ENCODE measurements at regions not wholly inside any gene's neighbourhood (a gene's known extent, or its start where the extent isn't known, plus 50 kb on each side); places are given as distances from the start of the nearest gene placed in this dataset.
"Not testable (repeated sequence)": the region's sequence is repeated elsewhere in the genome, so short reads cannot be mapped to it uniquely, and the experiment has no call there.

DNA sequence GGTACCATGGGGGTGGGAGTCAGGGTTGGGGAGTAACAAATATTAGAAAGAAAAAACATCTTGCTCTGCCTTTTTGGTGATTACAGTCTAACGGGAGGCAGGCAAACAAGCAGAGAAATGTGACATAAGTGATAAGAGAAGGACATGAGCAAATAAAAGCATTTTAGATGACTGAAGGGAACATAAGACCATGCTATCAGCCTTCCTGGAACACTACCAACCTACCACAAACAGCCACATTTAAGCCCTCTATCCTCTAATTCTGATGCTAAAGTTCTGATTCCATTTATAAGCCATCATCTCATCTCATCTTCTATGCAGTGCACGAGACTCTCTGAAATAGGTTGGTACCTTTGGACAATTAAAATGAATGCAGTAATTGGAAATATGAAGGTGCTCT is 243.4 kb upstream of the P2RY1 start:
- ChIA-PET POLR2A (no interaction called here), CTCF (no interaction called here)
- ATAC-seq (ENCODE audit: poor library complexity) (no peak), DNase-seq (no peak)
- peaks cover 4% of the 10 kb centered on the region for H3K4me1 ChIP-seq (ENCODE audit: insufficient read depth, low read length)
- no peaks in the 10 kb centered on the region for H3K27me3 ChIP-seq (ENCODE audit: control insufficient read depth in 1 of 2, insufficient read depth in 2 of 2, low read length in 2 of 2)
- H3K9me3 Mint-ChIP-seq: no peaks in the 10 kb centered on the region
- no peak overlapping the region for H3K27ac ChIP-seq (ENCODE audit: low read depth in 1 of 2, low read length in 2 of 2)
- no peaks in the 10 kb centered on the region for H3K36me3 ChIP-seq (ENCODE audit: insufficient read depth, low read length)
- peaks cover 8% of the 10 kb centered on the region for H3K4me1 Mint-ChIP-seq (ENCODE audit: low read depth)
- no peak overlapping the region for H3K4me3 Mint-ChIP-seq
- H3K4me3 ChIP-seq (ENCODE audit: low read length): no peak overlapping the region
- no peaks in the 10 kb centered on the region for H3K9me3 ChIP-seq (ENCODE audit: control insufficient read depth in 1 of 2, insufficient read depth in 1 of 2, low read length in 2 of 2)
- H3K27ac Mint-ChIP-seq: no peak overlapping the region
- intact Hi-C loops (cut with DNase I, micrococcal nuclease): no loop called here
- H3K36me3 Mint-ChIP-seq (ENCODE audit: low read depth): no peaks in the 10 kb centered on the region
- H3K27me3 Mint-ChIP-seq: no peaks in the 10 kb centered on the region
- TF ChIP-seq, protein P1, sequence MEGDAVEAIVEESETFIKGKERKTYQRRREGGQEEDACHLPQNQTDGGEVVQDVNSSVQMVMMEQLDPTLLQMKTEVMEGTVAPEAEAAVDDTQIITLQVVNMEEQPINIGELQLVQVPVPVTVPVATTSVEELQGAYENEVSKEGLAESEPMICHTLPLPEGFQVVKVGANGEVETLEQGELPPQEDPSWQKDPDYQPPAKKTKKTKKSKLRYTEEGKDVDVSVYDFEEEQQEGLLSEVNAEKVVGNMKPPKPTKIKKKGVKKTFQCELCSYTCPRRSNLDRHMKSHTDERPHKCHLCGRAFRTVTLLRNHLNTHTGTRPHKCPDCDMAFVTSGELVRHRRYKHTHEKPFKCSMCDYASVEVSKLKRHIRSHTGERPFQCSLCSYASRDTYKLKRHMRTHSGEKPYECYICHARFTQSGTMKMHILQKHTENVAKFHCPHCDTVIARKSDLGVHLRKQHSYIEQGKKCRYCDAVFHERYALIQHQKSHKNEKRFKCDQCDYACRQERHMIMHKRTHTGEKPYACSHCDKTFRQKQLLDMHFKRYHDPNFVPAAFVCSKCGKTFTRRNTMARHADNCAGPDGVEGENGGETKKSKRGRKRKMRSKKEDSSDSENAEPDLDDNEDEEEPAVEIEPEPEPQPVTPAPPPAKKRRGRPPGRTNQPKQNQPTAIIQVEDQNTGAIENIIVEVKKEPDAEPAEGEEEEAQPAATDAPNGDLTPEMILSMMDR (IDR thresholded peaks at IDR 0.05): no peak

DNA sequence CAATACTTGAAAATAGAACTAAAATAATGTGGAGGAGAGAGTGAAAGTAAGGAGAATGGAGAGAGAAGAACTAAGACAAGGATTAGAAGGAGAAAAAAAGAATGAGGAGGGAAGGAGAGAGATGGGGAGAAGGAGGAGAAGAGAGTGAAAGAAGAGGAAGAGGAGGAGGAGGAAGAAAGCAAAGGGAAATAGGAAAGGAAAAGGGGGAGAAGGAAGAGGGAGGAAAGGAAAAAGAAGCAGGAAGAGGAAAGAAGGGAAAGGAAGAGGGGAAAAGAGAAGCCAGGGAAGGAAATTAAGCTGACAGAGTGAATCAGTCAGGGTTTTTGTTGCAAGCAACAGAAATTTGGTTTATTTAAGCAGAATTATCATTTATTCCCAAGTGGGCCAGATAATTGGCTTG is 241.7 kb upstream of the P2RY1 start:
- peaks cover 6% of the 10 kb centered on the region for H3K4me1 ChIP-seq (ENCODE audit: insufficient read depth, low read length)
- no peaks in the 10 kb centered on the region for H3K36me3 ChIP-seq (ENCODE audit: insufficient read depth, low read length)
- TF ChIP-seq, protein P1 (IDR thresholded peaks at IDR 0.05): no peak
- H3K27me3 Mint-ChIP-seq: no peaks in the 10 kb centered on the region
- no peaks in the 10 kb centered on the region for H3K27me3 ChIP-seq (ENCODE audit: control insufficient read depth in 1 of 2, insufficient read depth in 2 of 2, low read length in 2 of 2)
- ChIA-PET CTCF (no interaction called here), POLR2A (no interaction called here)
- H3K9me3 Mint-ChIP-seq: no peaks in the 10 kb centered on the region
- DNase-seq (no peak), ATAC-seq (ENCODE audit: poor library complexity) (no peak)
- no peaks in the 10 kb centered on the region for H3K36me3 Mint-ChIP-seq (ENCODE audit: low read depth)
- intact Hi-C loops (cut with DNase I, micrococcal nuclease): no loop called here
- H3K4me3 ChIP-seq (ENCODE audit: low read length): no peak overlapping the region
- H3K4me3 Mint-ChIP-seq: no peak overlapping the region
- no peak overlapping the region for H3K27ac ChIP-seq (ENCODE audit: low read depth in 1 of 2, low read length in 2 of 2)
- H3K27ac Mint-ChIP-seq: no peak overlapping the region
- H3K4me1 Mint-ChIP-seq (ENCODE audit: low read depth): peaks cover 18% of the 10 kb centered on the region
- H3K9me3 ChIP-seq (ENCODE audit: control insufficient read depth in 1 of 2, insufficient read depth in 1 of 2, low read length in 2 of 2): no peaks in the 10 kb centered on the region

DNA sequence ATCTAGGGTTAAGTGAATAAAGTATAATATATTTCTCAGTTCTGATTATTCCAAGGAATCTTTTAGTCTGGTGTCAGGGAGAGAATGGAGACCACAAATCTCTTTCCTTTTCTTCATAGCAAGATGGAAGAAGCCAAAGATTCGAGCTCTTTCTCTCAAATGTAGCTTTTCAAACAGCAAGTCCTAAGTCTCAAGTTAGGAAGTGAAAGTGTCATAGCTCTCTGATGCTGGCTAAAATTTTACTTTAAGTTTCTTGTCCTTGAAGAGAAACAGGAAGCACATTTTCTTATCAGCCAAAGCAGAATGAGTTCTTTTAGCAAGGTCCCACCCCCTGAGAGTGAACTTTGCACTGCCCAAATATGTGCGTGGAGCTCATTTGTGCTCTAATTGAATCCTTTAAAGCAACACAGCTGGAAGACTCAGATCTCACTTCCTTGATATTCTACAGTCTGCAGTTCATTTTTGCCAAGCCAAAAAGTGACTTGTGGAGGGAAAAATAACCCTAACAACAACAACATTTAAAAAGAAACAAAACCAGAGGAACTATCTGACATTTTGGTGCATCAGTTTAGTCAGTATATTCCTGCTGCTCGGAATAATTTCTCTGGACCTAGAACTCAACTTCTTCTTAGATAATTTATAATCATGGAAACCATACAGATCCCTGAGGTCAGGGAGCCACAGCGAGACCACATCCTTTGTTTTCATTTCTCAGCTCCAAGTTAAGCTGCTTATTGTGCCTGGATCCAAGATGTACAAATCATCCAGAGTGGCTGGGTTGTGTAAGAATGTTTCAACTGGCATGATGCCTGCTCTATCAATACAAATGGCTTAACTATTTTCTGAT is 238.7 kb upstream of the P2RY1 start:
- DNase-seq (peak in 3 of 14 experiments; percentile 19 to 25 (median 19)), ATAC-seq (ENCODE audit: poor library complexity) (peak; percentile 70)
- Histone ChIP-seq H3K27ac (ENCODE audit: low read depth in 1 of 2, low read length in 2 of 2) (peak overlapping the region in 1 of 2 donors; percentile 5), H3K4me3 (ENCODE audit: low read length) (no peak overlapping the region), H3K4me1 (ENCODE audit: insufficient read depth, low read length) (peaks cover 6% of the 10 kb centered on the region), H3K36me3 (ENCODE audit: insufficient read depth, low read length) (no peaks in the 10 kb centered on the region), H3K27me3 (ENCODE audit: control insufficient read depth in 1 of 2, insufficient read depth in 2 of 2, low read length in 2 of 2) (no peaks in the 10 kb centered on the region), H3K9me3 (ENCODE audit: control insufficient read depth in 1 of 2, insufficient read depth in 1 of 2, low read length in 2 of 2) (no peaks in the 10 kb centered on the region)
- TF ChIP-seq, protein P1 (IDR thresholded peaks at IDR 0.05): no peak
- intact Hi-C loops (cut with DNase I, micrococcal nuclease): no loop called here
- CTCF ChIA-PET: no interaction called here
- H3K27ac Mint-ChIP-seq: peak overlapping the region; percentile 69
- POLR2A ChIA-PET: interaction anchor here (0.6 kb wide), 1 partner anchor 13 kb away, joined by 3 read pairs; no protein-coding TSS in a partner anchor
- H3K4me3 Mint-ChIP-seq: peak overlapping the region; percentile 39
- H3K36me3 Mint-ChIP-seq (ENCODE audit: low read depth): no peaks in the 10 kb centered on the region
- no peaks in the 10 kb centered on the region for H3K9me3 Mint-ChIP-seq
- H3K27me3 Mint-ChIP-seq: no peaks in the 10 kb centered on the region
- peaks cover 18% of the 10 kb centered on the region for H3K4me1 Mint-ChIP-seq (ENCODE audit: low read depth)

DNA sequence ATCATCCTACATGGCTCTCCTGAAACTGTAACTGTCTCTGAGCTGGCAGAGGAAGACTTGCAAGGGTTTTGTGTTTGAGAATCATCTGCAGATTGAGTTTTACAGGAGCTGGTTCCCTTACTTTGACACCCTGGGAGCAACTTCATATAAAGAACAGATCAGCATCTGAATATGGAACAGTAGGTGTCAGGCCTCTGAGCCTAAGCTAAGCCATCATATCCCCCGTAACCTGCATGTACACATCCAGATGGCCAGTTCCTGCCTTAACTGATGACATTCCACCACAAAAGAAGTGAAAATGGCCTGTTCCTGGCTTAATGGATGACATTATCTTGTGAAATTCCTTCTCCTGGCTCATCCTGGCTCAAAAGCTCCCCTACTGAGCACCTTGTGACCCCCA is 238.1 kb upstream of the P2RY1 start:
- POLR2A ChIA-PET; H3K4me3 ChIP-seq (ENCODE audit: low read length); H3K27me3 ChIP-seq (ENCODE audit: control insufficient read depth in 1 of 2, insufficient read depth in 2 of 2, low read length in 2 of 2): not testable (repeated sequence)

More for the DNA sequence above, 238.1 kb upstream of the P2RY1 start:
- Mint-ChIP-seq H3K4me1 (ENCODE audit: low read depth) (peaks cover 18% of the 10 kb centered on the region), H3K27ac (peak overlapping the region; percentile 69)
- H3K36me3 ChIP-seq (ENCODE audit: insufficient read depth, low read length); ATAC-seq (ENCODE audit: poor library complexity); H3K36me3 Mint-ChIP-seq (ENCODE audit: low read depth); H3K9me3 Mint-ChIP-seq; H3K27me3 Mint-ChIP-seq; intact Hi-C loops (cut with DNase I, micrococcal nuclease); H3K9me3 ChIP-seq (ENCODE audit: control insufficient read depth in 1 of 2, insufficient read depth in 1 of 2, low read length in 2 of 2); H3K4me1 ChIP-seq (ENCODE audit: insufficient read depth, low read length); CTCF ChIA-PET; H3K4me3 Mint-ChIP-seq; DNase-seq; H3K27ac ChIP-seq (ENCODE audit: low read depth in 1 of 2, low read length in 2 of 2): not testable (repeated sequence)

Data from CD4-positive, alpha-beta T cell (primary cell).